Naive thymus-derived CD4-positive, alpha-beta T cell (primary cell): ENCODE measurements at regions not wholly inside any gene's neighbourhood (a gene's known extent, or its start where the extent isn't known, plus 50 kb on each side); places are given as distances from the start of the nearest gene placed in this dataset.

Source experiments
- ATAC-seq: fragments of 150-1000 bp; cut with Tn5 transposase; 2 replicates; pipeline ENCODE4 v1.10.0; 2021; ENCODE audit warnings: mild to moderate bottlenecking, moderate library complexity
- CTCF ChIA-PET: fragments of 350-600 bp; sonication (Branson Sonifier 250); formaldehyde crosslinking; loops from one replicate; lab custom pipeline; 2021; ENCODE audit warnings: antibody characterized with exemption; lab: Charles Lee
- POLR2A ChIA-PET: fragments of 350-600 bp; sonication (Branson Sonifier 250); formaldehyde crosslinking; loops from one replicate; lab custom pipeline; 2021; ENCODE audit warnings: antibody characterized with exemption, inconsistent platforms; lab: Charles Lee
- DNase-seq, 9 donors: peaks; one replicate each; pipeline versions ENCODE4 v3.0.0 to v3.0.0-alpha.2; 2020 to 2022; ENCODE audit warnings: mixed read lengths in 1 of 9
- H3K27ac ChIP-seq: one replicate; pipeline ENCODE4 v1.7.0; 2013; ENCODE audit warnings: mild to moderate bottlenecking, low read depth, low read length, moderate library complexity
- H3K27me3 ChIP-seq, 2 donors: one replicate each; pipeline ENCODE4 v1.7.0; 2013; ENCODE audit warnings: low read length in 2 of 2, mild to moderate bottlenecking in 2 of 2, moderate library complexity in 2 of 2; ENCODE audit not compliant: control insufficient read depth in 2 of 2, insufficient read depth in 2 of 2
- H3K36me3 ChIP-seq, 3 experiments: 1 replicate in 2 of 3; 2 replicates in 1 of 3; pipeline ENCODE4 v1.7.0; 2013; ENCODE audit warnings: low read length in 3 of 3, mild to moderate bottlenecking in 3 of 3, moderate library complexity in 1 of 3; ENCODE audit not compliant: insufficient read depth in 3 of 3, control insufficient read depth in 2 of 3
- H3K4me1 ChIP-seq, 2 donors: one replicate each; pipeline ENCODE4 v1.7.0; 2013; ENCODE audit warnings: low read length in 2 of 2, mild to moderate bottlenecking in 2 of 2, moderate library complexity in 1 of 2; ENCODE audit not compliant: control insufficient read depth in 2 of 2, insufficient read depth in 2 of 2
- H3K4me3 ChIP-seq: 2 replicates; pipeline ENCODE4 v1.7.0; 2013; ENCODE audit warnings: mild to moderate bottlenecking, low read length
- H3K9me3 ChIP-seq, 3 experiments: 1 replicate in 2 of 3; 2 replicates in 1 of 3; pipeline ENCODE4 v1.7.0; 2013; ENCODE audit warnings: low read length in 3 of 3; ENCODE audit not compliant: control insufficient read depth in 2 of 3
- H3K27ac Mint-ChIP-seq, 9 donors: one replicate each; pipeline ENCODE4 v1.8.0; 2020 to 2022; ENCODE audit warnings: mixed read lengths in 9 of 9, mild to moderate bottlenecking in 8 of 9, moderate library complexity in 5 of 9, inconsistent platforms in 2 of 9
- H3K27me3 Mint-ChIP-seq, 5 donors: one replicate each; pipeline ENCODE4 v1.8.0; 2021 to 2022; ENCODE audit warnings: mixed read lengths in 5 of 5, mild to moderate bottlenecking in 1 of 5
- H3K36me3 Mint-ChIP-seq, 5 donors: one replicate each; pipeline ENCODE4 v1.8.0; 2020 to 2022; ENCODE audit warnings: mixed read lengths in 5 of 5, mild to moderate bottlenecking in 3 of 5, inconsistent platforms in 1 of 5
- H3K4me1 Mint-ChIP-seq, 7 donors: one replicate each; pipeline ENCODE4 v1.8.0; 2020 to 2022; ENCODE audit warnings: mixed read lengths in 7 of 7, mild to moderate bottlenecking in 3 of 7, inconsistent platforms in 1 of 7
- H3K4me3 Mint-ChIP-seq, 10 donors: one replicate each; pipeline ENCODE4 v1.8.0; 2020 to 2022; ENCODE audit warnings: mild to moderate bottlenecking in 10 of 10, mixed read lengths in 10 of 10, moderate library complexity in 6 of 10, inconsistent platforms in 2 of 10
- H3K9me3 Mint-ChIP-seq, 11 donors: one replicate each; pipeline ENCODE4 v1.8.0; 2020 to 2022; ENCODE audit warnings: mixed read lengths in 11 of 11, mild to moderate bottlenecking in 4 of 11, inconsistent platforms in 1 of 11, moderate library complexity in 1 of 11
- intact Hi-C, 2 donors: fragments of 100-400 bp; cut with micrococcal nuclease; formaldehyde crosslinking; loops; one replicate each; pipeline ENCODE4 v1.15.1; 2023

GRCh38 chr10:65024886-65025285 is 1503.7 kb downstream of the REEP3 start:
- Mint-ChIP-seq H3K27ac (no peak overlapping the region), H3K9me3 (peaks cover 0 to 22% (median 5%) of the 10 kb centered on the region in 11 donors), H3K27me3 (no peaks in the 10 kb centered on the region), H3K4me1 (no peaks in the 10 kb centered on the region), H3K4me3 (no peak overlapping the region), H3K36me3 (no peaks in the 10 kb centered on the region)
- Histone ChIP-seq H3K27ac (no peak overlapping the region), H3K27me3 (no peaks in the 10 kb centered on the region), H3K36me3 (no peaks in the 10 kb centered on the region), H3K9me3 (no peaks in the 10 kb centered on the region), H3K4me3 (no peak overlapping the region), H3K4me1 (no peaks in the 10 kb centered on the region)
- DNase-seq: no peak
- POLR2A ChIA-PET: no interaction called here
- intact Hi-C loops: no loop called here
- CTCF ChIA-PET: no interaction called here
- ATAC-seq: no peak

GRCh38 chr10:65030263-65030662 is 1509.1 kb downstream of the REEP3 start:
- no peak overlapping the region for H3K4me3 ChIP-seq
- peaks cover 0 to 17% (median 6%) of the 10 kb centered on the region in 11 donors for H3K9me3 Mint-ChIP-seq
- no peaks in the 10 kb centered on the region for H3K27me3 Mint-ChIP-seq
- H3K36me3 ChIP-seq: no peaks in the 10 kb centered on the region
- CTCF ChIA-PET: no interaction called here
- no peak for DNase-seq
- no peaks in the 10 kb centered on the region for H3K4me1 ChIP-seq
- ATAC-seq: no peak
- H3K27me3 ChIP-seq: no peaks in the 10 kb centered on the region
- H3K27ac ChIP-seq: no peak overlapping the region
- no peak overlapping the region for H3K27ac Mint-ChIP-seq
- H3K36me3 Mint-ChIP-seq: no peaks in the 10 kb centered on the region
- intact Hi-C loops: no loop called here
- no peak overlapping the region for H3K4me3 Mint-ChIP-seq
- no peaks in the 10 kb centered on the region for H3K4me1 Mint-ChIP-seq
- POLR2A ChIA-PET: no interaction called here
- H3K9me3 ChIP-seq: peaks cover 0 to 9% (median 0%) of the 10 kb centered on the region in 3 experiments

- intact Hi-C loops: no loop called here
- no peaks in the 10 kb centered on the region for H3K36me3 Mint-ChIP-seq
- CTCF ChIA-PET: no interaction called here
These were observed 1511.9 kb downstream of the REEP3 start for GRCh38 chr10:65032867-65033769.

GRCh38 chr10:65033957-65034356 is 1512.8 kb downstream of the REEP3 start:
- ATAC-seq: no peak
- H3K4me1 ChIP-seq: no peaks in the 10 kb centered on the region
- Mint-ChIP-seq H3K27ac (no peak overlapping the region), H3K36me3 (no peaks in the 10 kb centered on the region), H3K9me3 (peaks cover 0 to 18% (median 5%) of the 10 kb centered on the region in 11 donors), H3K4me3 (no peak overlapping the region), H3K4me1 (no peaks in the 10 kb centered on the region), H3K27me3 (no peaks in the 10 kb centered on the region)
- no peak for DNase-seq
- intact Hi-C loops: no loop called here
- no peaks in the 10 kb centered on the region for H3K36me3 ChIP-seq
- no peak overlapping the region for H3K27ac ChIP-seq
- H3K9me3 ChIP-seq: peaks cover 0 to 9% (median 0%) of the 10 kb centered on the region in 3 experiments
- no peaks in the 10 kb centered on the region for H3K27me3 ChIP-seq
- ChIA-PET CTCF (no interaction called here), POLR2A (no interaction called here)
- no peak overlapping the region for H3K4me3 ChIP-seq

More at GRCh38 chr10:65032867-65033769, 1511.9 kb downstream of the REEP3 start:
- H3K9me3 ChIP-seq: peaks cover 0 to 9% (median 0%) of the 10 kb centered on the region in 3 experiments
- no peak overlapping the region for H3K27ac Mint-ChIP-seq
- peaks cover 0 to 18% (median 6%) of the 10 kb centered on the region in 11 donors for H3K9me3 Mint-ChIP-seq
- POLR2A ChIA-PET: no interaction called here
- H3K27me3 Mint-ChIP-seq: no peaks in the 10 kb centered on the region
- no peak for DNase-seq
- ATAC-seq: no peak
- no peaks in the 10 kb centered on the region for H3K36me3 ChIP-seq
- H3K27ac ChIP-seq: no peak overlapping the region
- H3K4me1 ChIP-seq: no peaks in the 10 kb centered on the region
- H3K4me3 ChIP-seq: no peak overlapping the region
- no peaks in the 10 kb centered on the region for H3K27me3 ChIP-seq
- H3K4me1 Mint-ChIP-seq: no peaks in the 10 kb centered on the region
- no peak overlapping the region for H3K4me3 Mint-ChIP-seq

- no peaks in the 10 kb centered on the region for H3K36me3 Mint-ChIP-seq
- H3K27ac Mint-ChIP-seq: no peak overlapping the region
- H3K4me1 Mint-ChIP-seq: no peaks in the 10 kb centered on the region
- POLR2A ChIA-PET: no interaction called here
- H3K4me3 Mint-ChIP-seq: no peak overlapping the region
- peaks cover 0 to 15% (median 2%) of the 10 kb centered on the region in 11 donors for H3K9me3 Mint-ChIP-seq
- Histone ChIP-seq H3K4me1 (no peaks in the 10 kb centered on the region), H3K27ac (no peak overlapping the region), H3K27me3 (no peaks in the 10 kb centered on the region), H3K4me3 (no peak overlapping the region), H3K36me3 (no peaks in the 10 kb centered on the region), H3K9me3 (no peaks in the 10 kb centered on the region)
- CTCF ChIA-PET: no interaction called here
- DNase-seq (no peak), ATAC-seq (no peak)
- intact Hi-C loops: no loop called here
- H3K27me3 Mint-ChIP-seq: no peaks in the 10 kb centered on the region
These were observed 1519.6 kb downstream of the REEP3 start for GRCh38 chr10:65040796-65041195.

- H3K4me1 ChIP-seq: no peaks in the 10 kb centered on the region
- intact Hi-C loops: no loop called here
- H3K4me3 Mint-ChIP-seq: no peak overlapping the region
- ChIA-PET CTCF (no interaction called here), POLR2A (no interaction called here)
- H3K36me3 Mint-ChIP-seq: no peaks in the 10 kb centered on the region
- ATAC-seq (no peak), DNase-seq (no peak)
- H3K27me3 ChIP-seq: no peaks in the 10 kb centered on the region
- peaks cover 0 to 14% (median 2%) of the 10 kb centered on the region in 11 donors for H3K9me3 Mint-ChIP-seq
- H3K36me3 ChIP-seq: no peaks in the 10 kb centered on the region
- H3K27me3 Mint-ChIP-seq: no peaks in the 10 kb centered on the region
- H3K4me3 ChIP-seq: no peak overlapping the region
- no peak overlapping the region for H3K27ac ChIP-seq
- H3K27ac Mint-ChIP-seq: no peak overlapping the region
- no peaks in the 10 kb centered on the region for H3K9me3 ChIP-seq
- H3K4me1 Mint-ChIP-seq: no peaks in the 10 kb centered on the region
These were observed 1520.1 kb downstream of the REEP3 start for GRCh38 chr10:65041307-65041706.

GRCh38 chr10:65042496-65042895 is 1521.3 kb downstream of the REEP3 start:
- H3K9me3 Mint-ChIP-seq: peaks cover 0 to 17% (median 4%) of the 10 kb centered on the region in 11 donors
- POLR2A ChIA-PET: no interaction called here

More at GRCh38 chr10:65042496-65042895, 1521.3 kb downstream of the REEP3 start:
- no peak overlapping the region for H3K27ac Mint-ChIP-seq
- H3K27me3 Mint-ChIP-seq: no peaks in the 10 kb centered on the region
- no peaks in the 10 kb centered on the region for H3K36me3 Mint-ChIP-seq
- no peaks in the 10 kb centered on the region for H3K36me3 ChIP-seq
- intact Hi-C loops: no loop called here
- no peak for ATAC-seq
- H3K27ac ChIP-seq: no peak overlapping the region
- no peaks in the 10 kb centered on the region for H3K4me1 ChIP-seq
- no peak overlapping the region for H3K4me3 Mint-ChIP-seq
- CTCF ChIA-PET: no interaction called here
- H3K4me3 ChIP-seq: no peak overlapping the region
- H3K9me3 ChIP-seq: no peaks in the 10 kb centered on the region
- H3K27me3 ChIP-seq: no peaks in the 10 kb centered on the region
- no peak for DNase-seq
- no peaks in the 10 kb centered on the region for H3K4me1 Mint-ChIP-seq
